SK-N-MC (cell line): ENCODE measurements at regions not wholly inside any gene's neighbourhood (a gene's known extent, or its start where the extent isn't known, plus 50 kb on each side); places are given as distances from the start of the nearest gene placed in this dataset.

Source experiments
- EZH2 ChIP-seq: fragments of 200-600 bp; sonication (generic); IDR thresholded peaks from one replicate; pipeline ENCODE4 v1.6.1; 2017; ENCODE audit warnings: antibody characterized with exemption
- POLR2AphosphoS5 ChIP-seq: IDR thresholded peaks from 2 replicates; pipeline ENCODE4 v1.6.1; 2012; ENCODE audit warnings: mild to moderate bottlenecking, low read depth, low read length, borderline replicate concordance

GRCh38 chrX:78534221-78534620, 124.9 kb downstream of the RTL3 start:
- TF ChIP-seq EZH2, result no peak
- no peak for TF ChIP-seq POLR2AphosphoS5
